CD4-positive, alpha-beta T cell (primary cell): ENCODE measurements at regions not wholly inside any gene's neighbourhood (a gene's known extent, or its start where the extent isn't known, plus 50 kb on each side); places are given as distances from the start of the nearest gene placed in this dataset.

Source experiments
- ATAC-seq: fragments of 200-7000 bp; cut with Tn5 transposase; one replicate; pipeline ENCODE4 v1.10.0; 2022; ENCODE audit warnings: mild to moderate bottlenecking; ENCODE audit not compliant: poor library complexity
- CTCF ChIA-PET: fragments of 350-600 bp; sonication (Branson Sonifier 250); formaldehyde crosslinking; loops from one replicate; lab custom pipeline; 2021; ENCODE audit warnings: antibody characterized with exemption, inconsistent platforms; lab: Charles Lee
- POLR2A ChIA-PET: fragments of 350-600 bp; sonication (Branson Sonifier 250); formaldehyde crosslinking; loops from one replicate; lab custom pipeline; 2021; ENCODE audit warnings: antibody characterized with exemption, inconsistent platforms; lab: Charles Lee
- DNase-seq, 14 experiments: peaks; one replicate each; pipeline ENCODE4 v3.0.0-alpha.2; 2013 to 2020; ENCODE audit warnings: mixed read lengths in 2 of 14
- H3K27ac ChIP-seq, 2 donors: one replicate each; pipeline versions ENCODE4 v1.5.1 to v1.7.0; 2013; ENCODE audit warnings: low read length in 2 of 2, low read depth in 1 of 2, mild to moderate bottlenecking in 1 of 2
- H3K27me3 ChIP-seq, 2 experiments: 1 replicate in 1 of 2; 2 replicates in 1 of 2; pipeline versions ENCODE4 v1.6.1 to v1.7.0; 2013; ENCODE audit warnings: low read length in 2 of 2, control low read depth in 1 of 2, mild to moderate bottlenecking in 1 of 2, moderate library complexity in 1 of 2; ENCODE audit not compliant: insufficient read depth in 2 of 2, control insufficient read depth in 1 of 2
- H3K36me3 ChIP-seq: one replicate; pipeline ENCODE4 v1.6.1; 2013; ENCODE audit warnings: low read length, control low read depth; ENCODE audit not compliant: insufficient read depth
- H3K4me1 ChIP-seq: one replicate; pipeline ENCODE4 v1.6.1; 2013; ENCODE audit warnings: low read length, control low read depth; ENCODE audit not compliant: insufficient read depth
- H3K4me3 ChIP-seq: one replicate; pipeline ENCODE4 v1.5.1; 2013; ENCODE audit warnings: mild to moderate bottlenecking, low read length, moderate library complexity
- H3K9me3 ChIP-seq, 2 experiments: 1 replicate in 1 of 2; 2 replicates in 1 of 2; pipeline versions ENCODE4 v1.6.1 to v1.7.0; 2013; ENCODE audit warnings: low read length in 2 of 2, mild to moderate bottlenecking in 2 of 2, control low read depth in 1 of 2, moderate library complexity in 1 of 2; ENCODE audit not compliant: control insufficient read depth in 1 of 2, insufficient read depth in 1 of 2
- H3K27ac Mint-ChIP-seq: one replicate; pipeline ENCODE4 v1.8.0; 2020; ENCODE audit warnings: mixed read lengths
- H3K27me3 Mint-ChIP-seq: one replicate; pipeline ENCODE4 v1.8.0; 2021; ENCODE audit warnings: mixed read lengths
- H3K36me3 Mint-ChIP-seq: one replicate; pipeline ENCODE4 v1.8.0; 2021; ENCODE audit warnings: low read depth, mixed read lengths
- H3K4me1 Mint-ChIP-seq: one replicate; pipeline ENCODE4 v1.8.0; 2021; ENCODE audit warnings: low read depth, mixed read lengths
- H3K4me3 Mint-ChIP-seq: one replicate; pipeline ENCODE4 v1.8.0; 2020; ENCODE audit warnings: mild to moderate bottlenecking, mixed read lengths
- H3K9me3 Mint-ChIP-seq: one replicate; pipeline ENCODE4 v1.8.0; 2020; ENCODE audit warnings: mixed read lengths
- CTCF ChIP-seq: fragments of 200-600 bp; IDR thresholded peaks from one replicate; pipeline ENCODE4 v1.8.0; 2022; ENCODE audit warnings: antibody characterized with exemption, mild to moderate bottlenecking
- intact Hi-C, 2 experiments: fragments of 100-400 bp; cut with DNase I in 1 of 2; cut with micrococcal nuclease in 1 of 2; formaldehyde crosslinking; loops; one replicate each; pipeline versions ENCODE4 v1.15.1 to v1.9.0; 2023 to 2025; cut with DNase I, micrococcal nuclease

DNA sequence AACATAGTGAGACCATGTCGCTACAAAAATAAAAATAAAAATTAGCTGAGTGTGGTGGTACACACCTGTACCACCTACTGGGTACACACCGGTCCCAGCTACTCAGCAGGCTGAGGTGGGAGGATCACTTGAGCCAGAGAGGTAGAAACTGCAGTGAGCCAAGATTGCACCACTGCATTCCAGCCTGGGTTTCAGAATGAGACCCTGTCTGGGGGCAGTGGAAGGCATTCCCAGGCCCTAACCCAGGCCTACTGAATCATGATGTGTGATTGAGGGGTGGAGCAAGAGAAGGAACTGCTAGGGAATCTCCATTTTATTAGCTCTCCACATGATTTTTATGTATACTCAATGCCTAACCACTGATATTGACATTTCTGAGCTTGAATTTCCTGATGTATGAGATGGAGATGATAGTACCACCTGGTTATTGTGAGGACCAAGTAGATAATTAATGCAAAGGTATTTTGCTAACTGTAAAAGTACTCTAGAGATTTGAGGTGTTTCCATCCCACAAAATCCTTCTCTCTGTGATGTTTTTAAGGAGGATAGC, 169.5 kb upstream of the UMPS start:
- no peaks in the 10 kb centered on the region for H3K4me1 Mint-ChIP-seq
- intact Hi-C loops, result loop anchor here in 1 of 2 experiments (10.0 kb wide), 1 partner anchor 344 kb away; no protein-coding TSS in a partner anchor
- no peak overlapping the region for H3K4me3 Mint-ChIP-seq
- H3K9me3 ChIP-seq, result no peaks in the 10 kb centered on the region
- no peak overlapping the region for H3K4me3 ChIP-seq
- TF ChIP-seq CTCF, result no peak
- H3K27ac Mint-ChIP-seq, result no peak overlapping the region
- ChIA-PET POLR2A (no interaction called here), CTCF (no interaction called here)
- no peaks in the 10 kb centered on the region for H3K36me3 ChIP-seq
- peaks cover 4% of the 10 kb centered on the region for H3K4me1 ChIP-seq
- H3K27me3 Mint-ChIP-seq, result peaks cover 45% of the 10 kb centered on the region
- H3K27me3 ChIP-seq, result peaks cover 9 to 13% of the 10 kb centered on the region in 2 experiments
- no peaks in the 10 kb centered on the region for H3K9me3 Mint-ChIP-seq
- DNase-seq, result no peak
- no peak for ATAC-seq
- H3K27ac ChIP-seq, result no peak overlapping the region
- no peaks in the 10 kb centered on the region for H3K36me3 Mint-ChIP-seq

DNA sequence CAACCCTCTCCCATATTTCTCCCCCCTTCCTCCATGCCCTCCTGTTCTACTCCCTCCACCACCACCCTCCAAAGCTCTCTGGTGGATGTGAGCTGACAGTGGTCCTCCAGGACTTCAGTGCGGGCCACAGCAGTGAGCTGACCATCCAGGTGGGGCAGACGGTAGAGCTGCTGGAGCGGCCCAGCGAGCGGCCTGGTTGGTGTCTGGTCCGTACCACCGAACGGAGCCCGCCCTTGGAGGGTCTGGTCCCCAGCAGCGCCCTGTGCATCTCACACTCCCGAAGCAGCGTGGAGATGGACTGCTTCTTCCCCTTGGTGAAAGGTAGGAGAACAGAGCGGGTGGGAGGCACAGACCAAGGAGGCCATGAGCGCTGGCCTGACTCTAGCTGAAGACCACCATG, 167.5 kb upstream of the UMPS start:
- Mint-ChIP-seq H3K9me3 (no peaks in the 10 kb centered on the region), H3K27me3 (peaks cover 37% of the 10 kb centered on the region), H3K4me1 (no peaks in the 10 kb centered on the region), H3K4me3 (no peak overlapping the region), H3K36me3 (no peaks in the 10 kb centered on the region), H3K27ac (no peak overlapping the region)
- intact Hi-C loops, result loop anchor here in 1 of 2 experiments (10.0 kb wide), 1 partner anchor 342 kb away; no protein-coding TSS in a partner anchor
- CTCF ChIA-PET, result no interaction called here
- Histone ChIP-seq H3K9me3 (no peaks in the 10 kb centered on the region), H3K4me3 (no peak overlapping the region), H3K27me3 (peaks cover 0 to 7% of the 10 kb centered on the region in 2 experiments), H3K4me1 (peaks cover 4% of the 10 kb centered on the region), H3K27ac (no peak overlapping the region), H3K36me3 (no peaks in the 10 kb centered on the region)
- POLR2A ChIA-PET, result no interaction called here
- TF ChIP-seq CTCF, result no peak
- ATAC-seq (no peak), DNase-seq (no peak)

- no peaks in the 10 kb centered on the region for H3K4me1 Mint-ChIP-seq
- CTCF ChIA-PET, result no interaction called here
- no peak for ATAC-seq
- intact Hi-C loops, result loop anchor here in 1 of 2 experiments (10.0 kb wide), 1 partner anchor 341 kb away; no protein-coding TSS in a partner anchor
- H3K36me3 ChIP-seq, result no peaks in the 10 kb centered on the region
- POLR2A ChIA-PET, result no interaction called here
- H3K27ac ChIP-seq, result no peak overlapping the region
- no peak for DNase-seq
- no peaks in the 10 kb centered on the region for H3K36me3 Mint-ChIP-seq
- no peaks in the 10 kb centered on the region for H3K9me3 Mint-ChIP-seq
- peaks cover 4% of the 10 kb centered on the region for H3K4me1 ChIP-seq
- H3K27ac Mint-ChIP-seq, result no peak overlapping the region
- TF ChIP-seq CTCF, result no peak
- H3K27me3 Mint-ChIP-seq, result peaks cover 34% of the 10 kb centered on the region
- no peaks in the 10 kb centered on the region for H3K9me3 ChIP-seq
- H3K27me3 ChIP-seq, result peaks cover 0 to 7% of the 10 kb centered on the region in 2 experiments
- H3K4me3 Mint-ChIP-seq, result no peak overlapping the region
- H3K4me3 ChIP-seq, result no peak overlapping the region
Observed at GRCh38 chr3:124563376-124563775, 166.9 kb upstream of the UMPS start.
